ENCODE measurements at regions not wholly inside any gene's neighbourhood (a gene's known extent, or its start where the extent isn't known, plus 50 kb on each side); places are given as distances from the start of the nearest gene placed in this dataset.

DNA sequence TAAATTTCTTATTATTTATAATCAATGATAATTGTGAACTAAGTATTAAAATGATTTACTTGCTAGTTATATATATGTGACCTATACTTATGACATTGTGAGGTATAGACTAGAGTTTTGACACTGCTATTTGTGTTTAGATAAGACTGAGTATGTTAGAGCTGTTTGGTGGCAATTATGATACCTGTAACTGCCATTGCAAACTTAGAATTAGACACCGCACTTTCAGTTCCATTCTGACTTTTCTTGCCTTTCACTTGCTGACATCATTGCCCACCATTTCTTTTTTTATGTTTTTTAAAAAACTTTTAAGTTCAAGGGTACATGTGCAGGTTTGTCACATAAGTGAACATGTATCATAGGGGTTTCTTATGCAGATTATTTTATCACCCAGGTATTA, 214.5 kb downstream of the MBL2 start:
- 87% methylated on average over 1 of the region's 1 CpG for WGBS
- DNase-seq (ENCODE audit: low spot score), result no peak
- TF ChIP-seq HNF4A (conservative IDR thresholded peaks at IDR 0.05) (no peak), GABPA (IDR thresholded peaks at IDR 0.05 in 1 of 2, conservative IDR thresholded peaks at IDR 0.05 in 1 of 2) (no peak), NR2F2 (IDR thresholded peaks at IDR 0.05) (no peak), EGR1 (IDR thresholded peaks at IDR 0.05; ENCODE audit: low read depth in 2 of 2) (no peak), HNF4G (IDR thresholded peaks at IDR 0.05) (no peak), JUND (IDR thresholded peaks at IDR 0.05) (no peak), FOXA2 (IDR thresholded peaks at IDR 0.05) (no peak), TAF1 (conservative IDR thresholded peaks at IDR 0.05) (no peak), RAD21 (IDR thresholded peaks at IDR 0.05) (no peak), FOXA1 (IDR thresholded peaks at IDR 0.05) (no peak), RXRA (IDR thresholded peaks at IDR 0.05) (no peak), YY1 (IDR thresholded peaks at IDR 0.05) (no peak), SP1 (IDR thresholded peaks at IDR 0.05) (no peak), ZBTB33 (IDR thresholded peaks at IDR 0.05) (no peak)
- TF ChIP-seq, protein P1, sequence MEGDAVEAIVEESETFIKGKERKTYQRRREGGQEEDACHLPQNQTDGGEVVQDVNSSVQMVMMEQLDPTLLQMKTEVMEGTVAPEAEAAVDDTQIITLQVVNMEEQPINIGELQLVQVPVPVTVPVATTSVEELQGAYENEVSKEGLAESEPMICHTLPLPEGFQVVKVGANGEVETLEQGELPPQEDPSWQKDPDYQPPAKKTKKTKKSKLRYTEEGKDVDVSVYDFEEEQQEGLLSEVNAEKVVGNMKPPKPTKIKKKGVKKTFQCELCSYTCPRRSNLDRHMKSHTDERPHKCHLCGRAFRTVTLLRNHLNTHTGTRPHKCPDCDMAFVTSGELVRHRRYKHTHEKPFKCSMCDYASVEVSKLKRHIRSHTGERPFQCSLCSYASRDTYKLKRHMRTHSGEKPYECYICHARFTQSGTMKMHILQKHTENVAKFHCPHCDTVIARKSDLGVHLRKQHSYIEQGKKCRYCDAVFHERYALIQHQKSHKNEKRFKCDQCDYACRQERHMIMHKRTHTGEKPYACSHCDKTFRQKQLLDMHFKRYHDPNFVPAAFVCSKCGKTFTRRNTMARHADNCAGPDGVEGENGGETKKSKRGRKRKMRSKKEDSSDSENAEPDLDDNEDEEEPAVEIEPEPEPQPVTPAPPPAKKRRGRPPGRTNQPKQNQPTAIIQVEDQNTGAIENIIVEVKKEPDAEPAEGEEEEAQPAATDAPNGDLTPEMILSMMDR (IDR thresholded peaks at IDR 0.05; ENCODE audit: low read depth, low read length, missing input control), result no peak
- TF ChIP-seq, protein P2, sequence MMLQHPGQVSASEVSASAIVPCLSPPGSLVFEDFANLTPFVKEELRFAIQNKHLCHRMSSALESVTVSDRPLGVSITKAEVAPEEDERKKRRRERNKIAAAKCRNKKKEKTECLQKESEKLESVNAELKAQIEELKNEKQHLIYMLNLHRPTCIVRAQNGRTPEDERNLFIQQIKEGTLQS (IDR thresholded peaks at IDR 0.05), result no peak
- TF ChIP-seq, protein P3, sequence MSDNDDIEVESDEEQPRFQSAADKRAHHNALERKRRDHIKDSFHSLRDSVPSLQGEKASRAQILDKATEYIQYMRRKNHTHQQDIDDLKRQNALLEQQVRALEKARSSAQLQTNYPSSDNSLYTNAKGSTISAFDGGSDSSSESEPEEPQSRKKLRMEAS (IDR thresholded peaks at IDR 0.05), result no peak
- Histone ChIP-seq H3K27me3 (ENCODE audit: control insufficient read depth in 4 of 4, insufficient read depth in 4 of 4, low read length in 3 of 4) (no peaks in the 10 kb centered on the region), H3K36me3 (ENCODE audit: control insufficient read depth in 4 of 4, insufficient read depth in 3 of 4, low read depth in 1 of 4, low read length in 3 of 4) (no peaks in the 10 kb centered on the region), H3K4me3 (ENCODE audit: low read depth in 1 of 3, low read length in 3 of 3) (no peak overlapping the region), H3K9ac (ENCODE audit: low read depth in 1 of 2, low read length in 2 of 2) (no peak overlapping the region), H3K4me1 (ENCODE audit: control insufficient read depth in 4 of 4, insufficient read depth in 4 of 4, low read length in 3 of 4) (no peaks in the 10 kb centered on the region), H3K9me3 (ENCODE audit: control insufficient read depth in 4 of 4, low read length in 3 of 4) (no peaks in the 10 kb centered on the region), H3K27ac (ENCODE audit: low read depth in 1 of 2, low read length in 2 of 2) (no peak overlapping the region)

DNA sequence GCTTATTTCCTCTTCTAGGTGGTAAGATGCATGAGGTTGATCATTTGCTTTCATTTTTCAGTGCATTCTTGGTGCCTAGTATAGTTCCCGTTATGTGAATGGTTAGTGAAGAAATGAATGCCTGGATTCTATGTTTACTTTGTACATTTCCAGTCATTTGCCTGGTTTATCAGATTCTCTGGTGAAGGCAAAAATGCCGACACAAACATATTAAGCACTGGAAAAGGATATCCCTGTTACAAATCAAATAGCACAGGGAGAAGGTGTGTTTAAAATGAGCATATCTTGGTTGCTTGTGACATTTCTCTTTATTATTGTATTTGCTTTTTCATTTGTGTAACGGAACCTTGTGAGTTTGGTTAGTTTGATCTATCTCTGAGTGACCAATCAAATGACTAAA, 211.3 kb downstream of the MBL2 start:
- no peaks in the 10 kb centered on the region for H3K4me1 ChIP-seq (ENCODE audit: control insufficient read depth in 4 of 4, insufficient read depth in 4 of 4, low read length in 3 of 4)
- TF ChIP-seq FOXA1 (IDR thresholded peaks at IDR 0.05) (no peak), RAD21 (IDR thresholded peaks at IDR 0.05) (no peak), NR2F2 (IDR thresholded peaks at IDR 0.05) (no peak), EGR1 (IDR thresholded peaks at IDR 0.05; ENCODE audit: low read depth in 2 of 2) (no peak), TAF1 (conservative IDR thresholded peaks at IDR 0.05) (no peak), YY1 (IDR thresholded peaks at IDR 0.05) (no peak), HNF4G (IDR thresholded peaks at IDR 0.05) (no peak), RXRA (IDR thresholded peaks at IDR 0.05) (no peak), GABPA (IDR thresholded peaks at IDR 0.05 in 1 of 2, conservative IDR thresholded peaks at IDR 0.05 in 1 of 2) (no peak), HNF4A (conservative IDR thresholded peaks at IDR 0.05) (no peak), FOXA2 (IDR thresholded peaks at IDR 0.05) (no peak), ZBTB33 (IDR thresholded peaks at IDR 0.05) (no peak), SP1 (IDR thresholded peaks at IDR 0.05) (no peak), REST (IDR thresholded peaks at IDR 0.05) (no peak), JUND (IDR thresholded peaks at IDR 0.05) (no peak)
- TF ChIP-seq, protein P2 (IDR thresholded peaks at IDR 0.05), result no peak
- TF ChIP-seq, protein P3 (IDR thresholded peaks at IDR 0.05), result no peak
- TF ChIP-seq, protein P1 (IDR thresholded peaks at IDR 0.05; ENCODE audit: low read depth, low read length, missing input control), result no peak
- H3K9me3 ChIP-seq (ENCODE audit: control insufficient read depth in 4 of 4, low read length in 3 of 4), result no peaks in the 10 kb centered on the region
- no peak overlapping the region for H3K9ac ChIP-seq (ENCODE audit: low read depth in 1 of 2, low read length in 2 of 2)
- DNase-seq (ENCODE audit: low spot score), result no peak
- 78% methylated on average over 3 of the region's 3 CpGs for WGBS
- H3K4me3 ChIP-seq (ENCODE audit: low read depth in 1 of 3, low read length in 3 of 3), result no peak overlapping the region
- H3K27ac ChIP-seq (ENCODE audit: low read depth in 1 of 2, low read length in 2 of 2), result no peak overlapping the region
- H3K36me3 ChIP-seq (ENCODE audit: control insufficient read depth in 4 of 4, insufficient read depth in 3 of 4, low read depth in 1 of 4, low read length in 3 of 4), result no peaks in the 10 kb centered on the region
- no peaks in the 10 kb centered on the region for H3K27me3 ChIP-seq (ENCODE audit: control insufficient read depth in 4 of 4, insufficient read depth in 4 of 4, low read length in 3 of 4)
